ENCODE measurements at regions not wholly inside any gene's neighbourhood (a gene's known extent, or its start where the extent isn't known, plus 50 kb on each side); places are given as distances from the start of the nearest gene placed in this dataset.

GRCh38 chr2:45273412-45274249 lies 264.4 kb upstream of the SIX2 start:
- no peak for TF ChIP-seq CTCF (optimal IDR thresholded peaks at IDR 0.05 in 1 of 3, IDR thresholded peaks at IDR 0.05 in 1 of 3, conservative IDR thresholded peaks at IDR 0.05 in 1 of 3; ENCODE audit: extremely low read depth in 1 of 3, insufficient read depth in 2 of 3, low read length in 3 of 3)
- no peak for TF ChIP-seq EZH2 (IDR thresholded peaks at IDR 0.05; ENCODE audit: low read length)

All from keratinocyte (primary cell).